Stomach (tissue), 8 donors: ENCODE measurements at regions not wholly inside any gene's neighbourhood (a gene's known extent, or its start where the extent isn't known, plus 50 kb on each side); places are given as distances from the start of the nearest gene placed in this dataset.
"Not testable (repeated sequence)": the region's sequence is repeated elsewhere in the genome, so short reads cannot be mapped to it uniquely, and the experiment has no call there.

Experiments used
- DNase-seq, 2 donors: peaks; one replicate each; pipeline versions ENCODE4 v3.0.0 to v3.0.0-alpha.2; 2013 to 2019
- H3K27ac ChIP-seq, 5 donors: fragments of 200-600 bp in 4 of 5; sonication (generic) in 4 of 5; one replicate each; pipeline ENCODE4 v1.5.1; 2013 to 2019; ENCODE audit warnings: mild to moderate bottlenecking in 1 of 5, moderate library complexity in 1 of 5
- H3K27me3 ChIP-seq, 3 donors: fragments of 200-600 bp; sonication (generic); one replicate each; pipeline ENCODE4 v1.5.1; 2017 to 2019; ENCODE audit warnings: mixed run types in 1 of 3
- H3K36me3 ChIP-seq, 4 donors: fragments of 200-600 bp; sonication (generic); 1 replicate in 3 of 4; 2 replicates in 1 of 4; pipeline ENCODE4 v1.5.1; 2016 to 2019
- H3K4me1 ChIP-seq, 4 donors: fragments of 200-600 bp; sonication (generic); one replicate each; pipeline ENCODE4 v1.5.1; 2016 to 2019
- H3K4me3 ChIP-seq, 4 donors: fragments of 200-600 bp; sonication (generic) in 3 of 4; one replicate each; pipeline ENCODE4 v1.5.1; 2016 to 2019; ENCODE audit warnings: mild to moderate bottlenecking in 1 of 4
- H3K9me3 ChIP-seq, 4 donors: fragments of 200-600 bp; sonication (generic); one replicate each; pipeline ENCODE4 v1.5.1; 2016 to 2019
- EP300 ChIP-seq: sonication (generic); formaldehyde crosslinking; IDR thresholded peaks from one replicate; pipeline ENCODE4 v1.6.1; 2017; ENCODE audit warnings: antibody characterized with exemption
- POLR2A ChIP-seq, 4 donors: fragments of 450-650 bp; IDR thresholded peaks; one replicate each; pipeline ENCODE4 v1.6.1; 2016; ENCODE audit warnings: antibody characterized with exemption in 4 of 4, control low read depth in 2 of 4, mild to moderate bottlenecking in 1 of 4, moderate library complexity in 1 of 4
- POLR2AphosphoS5 ChIP-seq, 3 donors: sonication (generic); formaldehyde crosslinking; IDR thresholded peaks; one replicate each; pipeline ENCODE4 v1.6.1; 2016; ENCODE audit warnings: antibody characterized with exemption in 3 of 3
- WGBS, 5 donors: extraction: QIAGEN DNeasy Blood & Tissue Kit in 3 of 5; methylation state at CpG; one replicate each; pipeline versions ENCODE4 v1.1.5 to v1.1.7; 2013 to 2018; 5-methylcytosine and 5-hydroxymethylcytosine counted together
- intact Hi-C: fragments of 100-400 bp; cut with DNase I; formaldehyde crosslinking; loops from one replicate; pipeline ENCODE4 v1.15.1; 2023; ENCODE audit warnings: low total_unique reads
- TF ChIP-seq, protein P1 (sequence below), 7 experiments: fragments of 450-650 bp in 4 of 7; fragments of 200-600 bp in 3 of 7; sonication (generic) in 3 of 7; IDR thresholded peaks; one replicate each; pipeline ENCODE4 v1.5.1; 2016 to 2019; ENCODE audit warnings: antibody characterized with exemption in 7 of 7, control low read depth in 2 of 7, mild to moderate bottlenecking in 1 of 7
- donor health status: healthy with polysubstance abuse.
- donor health status: Bipolar disorder and iron deficiency.
- donor health status: healthy.

DNA sequence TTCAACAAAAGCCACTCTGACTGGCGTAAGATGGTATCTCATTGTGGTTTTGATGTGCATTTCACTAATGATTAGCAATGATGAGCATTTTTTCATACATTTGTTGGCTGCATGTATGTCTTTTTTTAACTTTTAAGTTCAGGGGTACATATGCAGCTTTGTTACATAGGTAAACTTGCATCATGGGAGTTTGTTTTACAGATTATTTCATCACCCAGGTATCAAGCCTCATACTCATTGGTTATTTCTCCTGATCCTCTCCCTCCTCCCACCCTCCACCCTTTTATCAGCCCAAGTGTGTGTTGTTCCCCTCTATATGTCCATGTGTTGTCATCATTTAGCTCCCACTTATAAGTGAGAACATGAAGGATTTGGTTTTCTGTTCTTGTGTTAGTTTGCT is 154.1 kb upstream of the POGK start:
- intact Hi-C loops = no loop called here
- Histone ChIP-seq H3K9me3 (peaks cover 0 to 8% (median 0%) of the 10 kb centered on the region in 4 donors), H3K4me1 (no peaks in the 10 kb centered on the region), H3K4me3 (no peak overlapping the region), H3K36me3 (no peaks in the 10 kb centered on the region), H3K27ac (no peak overlapping the region), H3K27me3 (no peaks in the 10 kb centered on the region)
- WGBS, 5 donors = 79 to 88% (median 85%) methylated on average over 1 of the region's 1 CpG
- no peak for DNase-seq
- TF ChIP-seq POLR2AphosphoS5 (IDR thresholded peaks at IDR 0.05) (no peak), POLR2A (IDR thresholded peaks at IDR 0.05) (no peak), EP300 (no peak)
- TF ChIP-seq, protein P1, sequence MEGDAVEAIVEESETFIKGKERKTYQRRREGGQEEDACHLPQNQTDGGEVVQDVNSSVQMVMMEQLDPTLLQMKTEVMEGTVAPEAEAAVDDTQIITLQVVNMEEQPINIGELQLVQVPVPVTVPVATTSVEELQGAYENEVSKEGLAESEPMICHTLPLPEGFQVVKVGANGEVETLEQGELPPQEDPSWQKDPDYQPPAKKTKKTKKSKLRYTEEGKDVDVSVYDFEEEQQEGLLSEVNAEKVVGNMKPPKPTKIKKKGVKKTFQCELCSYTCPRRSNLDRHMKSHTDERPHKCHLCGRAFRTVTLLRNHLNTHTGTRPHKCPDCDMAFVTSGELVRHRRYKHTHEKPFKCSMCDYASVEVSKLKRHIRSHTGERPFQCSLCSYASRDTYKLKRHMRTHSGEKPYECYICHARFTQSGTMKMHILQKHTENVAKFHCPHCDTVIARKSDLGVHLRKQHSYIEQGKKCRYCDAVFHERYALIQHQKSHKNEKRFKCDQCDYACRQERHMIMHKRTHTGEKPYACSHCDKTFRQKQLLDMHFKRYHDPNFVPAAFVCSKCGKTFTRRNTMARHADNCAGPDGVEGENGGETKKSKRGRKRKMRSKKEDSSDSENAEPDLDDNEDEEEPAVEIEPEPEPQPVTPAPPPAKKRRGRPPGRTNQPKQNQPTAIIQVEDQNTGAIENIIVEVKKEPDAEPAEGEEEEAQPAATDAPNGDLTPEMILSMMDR (IDR thresholded peaks at IDR 0.05) = no peak

DNA sequence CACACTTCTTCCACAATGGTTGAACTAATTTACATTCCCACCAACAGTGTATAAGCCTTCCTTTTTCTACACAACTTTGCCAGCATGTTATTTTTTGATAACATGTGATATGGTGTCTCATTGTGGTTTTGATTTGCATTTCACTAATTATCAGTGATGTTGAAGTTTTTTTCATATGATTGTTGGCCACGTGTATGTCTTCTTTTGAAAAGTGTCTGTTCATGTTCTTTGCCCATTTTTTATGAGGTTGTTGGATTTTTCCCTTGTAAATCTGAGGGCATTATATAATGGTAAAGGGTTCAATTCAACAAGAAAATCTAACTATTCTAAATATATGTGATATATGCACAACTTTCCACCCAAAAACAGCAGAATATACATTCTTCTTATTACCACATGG is 153.4 kb upstream of the POGK start:
- intact Hi-C loops, H3K27me3 ChIP-seq, H3K27ac ChIP-seq, H3K4me1 ChIP-seq, H3K4me3 ChIP-seq, DNase-seq, H3K36me3 ChIP-seq, H3K9me3 ChIP-seq: not testable (repeated sequence)
- WGBS, 5 donors = 66 to 81% (median 68%) methylated on average over 1 of the region's 1 CpG

DNA sequence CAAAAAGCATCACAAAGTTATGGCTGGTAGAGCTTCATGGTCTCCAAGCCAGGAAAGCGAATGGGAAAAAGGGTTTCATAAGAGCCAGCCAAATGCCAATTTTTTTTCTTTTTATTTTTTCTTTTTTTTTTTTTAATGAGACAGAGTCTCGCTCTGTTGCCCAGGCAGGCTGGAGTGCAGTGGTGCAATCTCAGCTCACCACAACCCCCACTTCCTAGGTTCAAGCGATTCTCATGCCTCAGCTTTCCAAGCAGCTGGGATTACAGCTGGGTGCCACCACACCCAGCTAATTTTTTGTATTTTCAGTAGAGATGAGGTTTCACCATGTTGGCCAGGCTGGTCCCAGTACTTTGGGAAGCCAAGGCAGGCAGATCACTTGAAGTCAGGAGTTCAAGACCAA is 148.7 kb upstream of the POGK start:
- DNase-seq, intact Hi-C loops, H3K27ac ChIP-seq, H3K9me3 ChIP-seq, H3K4me3 ChIP-seq, H3K27me3 ChIP-seq, H3K36me3 ChIP-seq, H3K4me1 ChIP-seq: not testable (repeated sequence)
- 85 to 98% (median 94%) methylated on average over 3 of the region's 3 CpGs for WGBS, 5 donors

DNA sequence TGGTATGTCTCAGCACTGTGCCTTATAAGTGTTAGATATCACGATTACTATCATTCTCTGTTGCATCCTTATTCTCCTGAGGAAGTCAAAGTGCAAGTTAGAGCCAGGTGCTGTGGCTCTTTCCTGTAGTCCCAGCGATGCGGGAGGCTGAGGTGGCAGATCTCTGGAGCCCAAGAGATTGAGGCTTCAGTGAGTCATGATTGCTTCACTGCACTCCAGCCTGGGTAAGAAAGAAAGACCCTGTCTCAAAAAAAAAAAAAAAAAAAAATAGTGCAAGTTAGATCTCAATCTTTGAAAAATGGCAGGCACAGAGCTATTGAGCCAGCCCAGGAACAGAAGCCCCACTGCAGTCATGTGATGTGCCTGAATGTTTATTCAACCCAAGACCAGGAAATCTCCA is 147.8 kb upstream of the POGK start:
- Histone ChIP-seq H3K4me3 (no peak overlapping the region), H3K36me3 (no peaks in the 10 kb centered on the region), H3K4me1 (no peaks in the 10 kb centered on the region), H3K27ac (no peak overlapping the region), H3K9me3 (no peaks in the 10 kb centered on the region), H3K27me3 (no peaks in the 10 kb centered on the region)
- TF ChIP-seq POLR2A (IDR thresholded peaks at IDR 0.05) (no peak), EP300 (no peak), POLR2AphosphoS5 (IDR thresholded peaks at IDR 0.05) (no peak)
- TF ChIP-seq, protein P1 (IDR thresholded peaks at IDR 0.05) = no peak
- DNase-seq = no peak
- intact Hi-C loops = no loop called here
- 81 to 92% (median 88%) methylated on average over 3 of the region's 3 CpGs for WGBS, 5 donors

DNA sequence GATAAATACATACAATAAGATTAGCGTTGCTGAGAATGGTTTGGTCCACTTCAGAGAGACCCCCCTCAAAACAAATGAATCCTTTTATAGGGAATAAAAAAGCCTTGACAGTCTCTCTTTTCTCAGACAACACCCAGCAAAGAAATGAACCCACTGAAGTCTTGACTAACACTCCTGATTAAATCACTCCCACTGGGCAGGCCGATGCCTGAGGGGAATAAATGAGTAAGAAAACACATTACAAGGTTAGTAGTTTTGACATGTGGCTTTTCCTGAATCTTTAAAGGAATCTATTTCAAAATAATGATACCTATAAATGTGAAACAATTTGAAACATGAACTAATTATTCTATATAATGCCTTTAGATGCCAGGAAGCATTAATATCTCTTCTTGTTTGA is 146.9 kb upstream of the POGK start:
- no peak overlapping the region for H3K4me3 ChIP-seq
- H3K36me3 ChIP-seq = no peaks in the 10 kb centered on the region
- intact Hi-C loops = no loop called here
- no peak overlapping the region for H3K27ac ChIP-seq
- no peak for DNase-seq
- H3K4me1 ChIP-seq = no peaks in the 10 kb centered on the region
- H3K9me3 ChIP-seq = no peaks in the 10 kb centered on the region
- 74 to 83% (median 79%) methylated on average over 2 of the region's 2 CpGs for WGBS, 5 donors
- no peaks in the 10 kb centered on the region for H3K27me3 ChIP-seq
- TF ChIP-seq, protein P1 (IDR thresholded peaks at IDR 0.05) = no peak
- TF ChIP-seq POLR2A (IDR thresholded peaks at IDR 0.05) (no peak), EP300 (no peak), POLR2AphosphoS5 (IDR thresholded peaks at IDR 0.05) (no peak)

DNA sequence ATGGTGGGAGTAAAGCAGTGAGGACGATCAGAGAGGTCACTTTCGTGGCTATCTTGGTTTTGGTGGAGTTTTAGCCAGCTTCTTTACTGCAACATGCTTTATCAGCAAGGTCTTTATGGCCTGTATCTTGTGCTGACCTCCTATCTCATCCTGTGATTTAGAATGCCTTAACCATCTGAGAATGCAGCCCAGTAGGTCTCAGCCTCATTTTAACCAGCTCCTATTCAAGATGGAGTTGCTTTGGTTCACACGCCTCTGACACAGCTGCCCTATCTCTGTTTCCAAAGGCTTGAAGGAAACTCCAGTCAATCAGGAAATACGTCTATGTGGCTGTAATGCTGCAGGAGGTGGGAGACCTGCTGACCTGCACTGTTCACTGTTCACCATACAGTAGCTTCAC is 146.1 kb upstream of the POGK start:
- intact Hi-C loops = no loop called here
- Histone ChIP-seq H3K36me3 (no peaks in the 10 kb centered on the region), H3K27me3 (no peaks in the 10 kb centered on the region), H3K27ac (no peak overlapping the region), H3K4me1 (no peaks in the 10 kb centered on the region), H3K4me3 (no peak overlapping the region), H3K9me3 (no peaks in the 10 kb centered on the region)
- 70 to 90% (median 75%) methylated on average over 4 of the region's 4 CpGs for WGBS, 5 donors
- TF ChIP-seq, protein P1 (IDR thresholded peaks at IDR 0.05) = no peak
- TF ChIP-seq POLR2AphosphoS5 (IDR thresholded peaks at IDR 0.05) = no peak
- TF ChIP-seq EP300 = no peak
- no peak for TF ChIP-seq POLR2A (IDR thresholded peaks at IDR 0.05)
- no peak for DNase-seq
